Stimulated activated naive B cell treated with anti-CD40 and anti-IgM and Interleukin-4, amounts not matched to agents 10 μg/mL and 1 μg/mL and 100 μg/mL, for 72 hours (primary cell): ENCODE measurements at regions not wholly inside any gene's neighbourhood (a gene's known extent, or its start where the extent isn't known, plus 50 kb on each side); places are given as distances from the start of the nearest gene placed in this dataset.

Source experiments
- ATAC-seq, 2 donors: fragments of 150-1000 bp; cut with Tn5 transposase; replicated peaks; 2 replicates each; pipeline ENCODE4 v1.10.0; 2021; ENCODE audit warnings: moderate library complexity in 1 of 2
- DNase-seq: peaks from one replicate; pipeline ENCODE4 v3.0.0; 2021
- H3K27ac Mint-ChIP-seq: one replicate; pipeline ENCODE4 v1.8.0; 2022; ENCODE audit warnings: mild to moderate bottlenecking, mixed read lengths
- H3K27me3 Mint-ChIP-seq, 2 donors: one replicate each; pipeline ENCODE4 v1.8.0; 2022; ENCODE audit warnings: mixed read lengths in 2 of 2
- H3K36me3 Mint-ChIP-seq, 2 donors: one replicate each; pipeline ENCODE4 v1.8.0; 2022; ENCODE audit warnings: mixed read lengths in 2 of 2, mild to moderate bottlenecking in 1 of 2
- H3K4me1 Mint-ChIP-seq, 2 donors: one replicate each; pipeline ENCODE4 v1.8.0; 2022; ENCODE audit warnings: mixed read lengths in 2 of 2, mild to moderate bottlenecking in 1 of 2
- H3K4me3 Mint-ChIP-seq, 2 donors: one replicate each; pipeline ENCODE4 v1.8.0; 2022; ENCODE audit warnings: mild to moderate bottlenecking in 2 of 2, mixed read lengths in 2 of 2, moderate library complexity in 1 of 2
- H3K9me3 Mint-ChIP-seq, 2 donors: one replicate each; pipeline ENCODE4 v1.8.0; 2022; ENCODE audit warnings: mixed read lengths in 2 of 2, mild to moderate bottlenecking in 1 of 2

DNA sequence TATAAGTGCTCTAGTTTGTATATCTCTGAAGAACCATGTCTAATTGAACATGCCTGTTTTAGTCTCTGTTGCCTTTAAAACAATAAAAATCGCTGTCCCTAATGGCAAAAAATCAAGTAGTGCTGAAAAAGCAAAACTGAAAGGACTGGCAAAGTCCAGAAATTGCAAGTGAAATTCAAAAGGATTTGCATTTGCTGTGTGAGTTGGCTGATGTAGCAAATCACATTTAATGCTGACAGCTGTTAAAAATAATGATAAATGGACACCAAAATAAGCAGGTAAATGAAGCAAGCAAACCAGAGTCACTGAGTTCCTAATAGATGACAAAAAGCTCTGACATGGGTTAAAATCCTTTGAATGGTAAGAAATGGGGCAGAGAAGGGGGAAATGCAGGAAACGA lies 874.1 kb downstream of the GRM8 start:
- Mint-ChIP-seq H3K4me1 (no peaks in the 10 kb centered on the region), H3K36me3 (no peaks in the 10 kb centered on the region), H3K9me3 (no peaks in the 10 kb centered on the region), H3K27ac (no peak overlapping the region), H3K27me3 (no peaks in the 10 kb centered on the region), H3K4me3 (no peak overlapping the region)
- DNase-seq (no peak), ATAC-seq (no peak)

- H3K9me3 Mint-ChIP-seq, result peaks cover 6 to 14% of the 10 kb centered on the region in 2 donors
- H3K27me3 Mint-ChIP-seq, result no peaks in the 10 kb centered on the region
- no peak overlapping the region for H3K4me3 Mint-ChIP-seq
- no peaks in the 10 kb centered on the region for H3K36me3 Mint-ChIP-seq
- no peak overlapping the region for H3K27ac Mint-ChIP-seq
- DNase-seq, result no peak
- no peak for ATAC-seq
- H3K4me1 Mint-ChIP-seq, result no peaks in the 10 kb centered on the region
Measured at GRCh38 chr7:126370038-126370668, 882.6 kb downstream of the GRM8 start.

GRCh38 chr7:126362746-126363145 lies 890.0 kb downstream of the GRM8 start:
- Mint-ChIP-seq H3K27ac (no peak overlapping the region), H3K36me3 (no peaks in the 10 kb centered on the region), H3K4me1 (no peaks in the 10 kb centered on the region), H3K9me3 (no peaks in the 10 kb centered on the region), H3K27me3 (no peaks in the 10 kb centered on the region), H3K4me3 (no peak overlapping the region)
- no peak for ATAC-seq
- no peak for DNase-seq

GRCh38 chr7:126361183-126361582 lies 891.6 kb downstream of the GRM8 start:
- no peak overlapping the region for H3K27ac Mint-ChIP-seq
- DNase-seq (no peak), ATAC-seq (no peak)
- H3K36me3 Mint-ChIP-seq, result no peaks in the 10 kb centered on the region
- no peak overlapping the region for H3K4me3 Mint-ChIP-seq
- no peaks in the 10 kb centered on the region for H3K9me3 Mint-ChIP-seq
- H3K4me1 Mint-ChIP-seq, result no peaks in the 10 kb centered on the region
- H3K27me3 Mint-ChIP-seq, result no peaks in the 10 kb centered on the region

GRCh38 chr7:126339813-126340212 lies 912.9 kb downstream of the GRM8 start:
- ATAC-seq, result no peak
- no peaks in the 10 kb centered on the region for H3K36me3 Mint-ChIP-seq

GRCh38 chr7:126305671-126306070 lies 947.1 kb downstream of the GRM8 start:
- DNase-seq (no peak), ATAC-seq (no peak)
- peaks cover 5 to 7% of the 10 kb centered on the region in 2 donors for H3K9me3 Mint-ChIP-seq
- no peak overlapping the region for H3K4me3 Mint-ChIP-seq
- no peaks in the 10 kb centered on the region for H3K36me3 Mint-ChIP-seq
- H3K4me1 Mint-ChIP-seq, result no peaks in the 10 kb centered on the region
- no peaks in the 10 kb centered on the region for H3K27me3 Mint-ChIP-seq
- H3K27ac Mint-ChIP-seq, result no peak overlapping the region

More at GRCh38 chr7:126339813-126340212, 912.9 kb downstream of the GRM8 start:
- no peak for DNase-seq
- H3K27me3 Mint-ChIP-seq, result no peaks in the 10 kb centered on the region
- no peaks in the 10 kb centered on the region for H3K4me1 Mint-ChIP-seq
- H3K4me3 Mint-ChIP-seq, result no peak overlapping the region
- no peak overlapping the region for H3K27ac Mint-ChIP-seq
- H3K9me3 Mint-ChIP-seq, result peaks cover 0 to 4% of the 10 kb centered on the region in 2 donors

DNA sequence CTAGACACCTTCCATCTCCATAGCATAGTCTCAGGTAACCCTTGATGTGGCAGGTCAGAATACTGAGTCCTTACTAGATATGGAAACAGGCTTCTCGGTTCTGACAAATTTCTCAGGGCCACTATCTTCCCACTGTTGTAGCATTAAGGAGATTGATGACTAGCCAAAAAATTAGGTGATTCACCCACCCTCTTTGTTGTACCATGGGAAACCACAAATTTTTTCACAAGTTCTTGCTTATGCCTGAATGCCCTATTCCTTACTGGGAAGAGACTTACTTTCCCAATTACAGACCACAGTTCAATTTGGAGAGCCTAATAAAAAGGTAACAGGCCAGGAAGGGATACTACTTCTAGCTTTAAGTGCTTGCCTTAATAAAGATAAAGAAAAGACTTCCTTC lies 948.8 kb downstream of the GRM8 start:
- no peak for DNase-seq
- Mint-ChIP-seq H3K9me3 (peaks cover 5 to 7% of the 10 kb centered on the region in 2 donors), H3K27me3 (no peaks in the 10 kb centered on the region), H3K36me3 (no peaks in the 10 kb centered on the region), H3K27ac (no peak overlapping the region), H3K4me1 (no peaks in the 10 kb centered on the region), H3K4me3 (no peak overlapping the region)
- no peak for ATAC-seq

DNA sequence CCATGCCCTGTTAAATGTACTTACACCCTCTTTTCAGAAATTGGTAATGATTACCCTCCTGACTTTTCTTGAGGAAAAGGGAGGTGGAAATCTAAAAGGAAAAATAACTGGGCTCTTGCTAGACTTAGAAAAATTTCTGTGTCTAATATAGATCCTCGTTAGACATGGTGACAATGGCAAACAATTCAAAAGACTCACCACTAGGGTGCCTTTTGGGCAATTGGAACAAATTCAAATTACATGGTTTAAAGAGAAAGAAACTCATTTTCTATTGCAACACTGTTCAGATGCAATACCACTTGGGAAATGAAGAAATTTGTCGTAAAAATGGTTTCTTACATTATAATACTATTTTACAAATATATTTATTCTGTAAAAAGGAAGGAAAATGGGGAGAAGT lies 950.1 kb downstream of the GRM8 start:
- H3K27me3 Mint-ChIP-seq, result no peaks in the 10 kb centered on the region
- no peaks in the 10 kb centered on the region for H3K36me3 Mint-ChIP-seq
- H3K4me1 Mint-ChIP-seq, result no peaks in the 10 kb centered on the region
- peaks cover 8 to 9% of the 10 kb centered on the region in 2 donors for H3K9me3 Mint-ChIP-seq
- no peak overlapping the region for H3K27ac Mint-ChIP-seq
- ATAC-seq (no peak), DNase-seq (no peak)
- H3K4me3 Mint-ChIP-seq, result no peak overlapping the region

DNA sequence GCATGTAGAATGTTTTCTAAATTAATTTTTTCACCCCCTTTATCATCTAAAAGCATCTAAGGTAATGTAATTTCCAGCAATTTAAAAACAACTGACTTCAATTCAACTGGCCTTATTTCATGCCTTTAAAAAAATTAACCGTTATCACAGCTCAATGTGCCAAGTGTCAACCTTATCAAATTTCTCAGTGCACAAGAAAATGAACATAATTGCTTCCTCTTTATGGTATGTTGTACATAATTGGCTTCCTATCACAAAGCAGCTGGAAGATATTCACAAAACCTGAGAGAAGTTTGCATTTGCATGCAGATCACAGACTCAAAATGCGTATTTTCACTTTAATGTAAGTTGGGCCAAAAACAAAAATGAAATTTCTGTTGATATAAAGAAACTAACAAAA lies 966.4 kb downstream of the GRM8 start:
- Mint-ChIP-seq H3K4me3 (no peak overlapping the region), H3K27ac (no peak overlapping the region), H3K4me1 (no peaks in the 10 kb centered on the region), H3K27me3 (no peaks in the 10 kb centered on the region), H3K36me3 (no peaks in the 10 kb centered on the region), H3K9me3 (no peaks in the 10 kb centered on the region)
- DNase-seq (no peak), ATAC-seq (no peak)

DNA sequence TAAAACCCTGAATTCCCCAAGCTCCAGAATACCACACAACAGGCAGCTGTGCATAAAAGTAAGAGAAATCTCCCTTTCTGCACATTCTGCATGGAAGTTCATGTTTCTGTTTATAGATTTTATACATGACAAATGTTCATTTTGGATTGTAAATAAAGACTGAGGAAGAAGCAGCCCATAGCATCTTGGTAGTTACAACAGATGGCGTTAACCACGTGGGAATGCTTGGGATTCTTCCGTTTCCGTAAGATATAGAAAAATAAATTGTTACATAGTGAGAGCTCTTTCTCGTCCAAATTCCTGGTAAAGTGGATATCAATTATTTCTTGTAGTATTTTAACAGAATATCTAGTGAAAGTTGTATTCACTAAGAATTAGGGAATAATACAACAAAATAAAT lies 1016.5 kb downstream of the GRM8 start:
- Mint-ChIP-seq H3K27me3 (no peaks in the 10 kb centered on the region), H3K36me3 (no peaks in the 10 kb centered on the region), H3K4me3 (no peak overlapping the region), H3K9me3 (peaks cover 2 to 3% of the 10 kb centered on the region in 2 donors), H3K27ac (no peak overlapping the region), H3K4me1 (no peaks in the 10 kb centered on the region)
- ATAC-seq (no peak), DNase-seq (no peak)

DNA sequence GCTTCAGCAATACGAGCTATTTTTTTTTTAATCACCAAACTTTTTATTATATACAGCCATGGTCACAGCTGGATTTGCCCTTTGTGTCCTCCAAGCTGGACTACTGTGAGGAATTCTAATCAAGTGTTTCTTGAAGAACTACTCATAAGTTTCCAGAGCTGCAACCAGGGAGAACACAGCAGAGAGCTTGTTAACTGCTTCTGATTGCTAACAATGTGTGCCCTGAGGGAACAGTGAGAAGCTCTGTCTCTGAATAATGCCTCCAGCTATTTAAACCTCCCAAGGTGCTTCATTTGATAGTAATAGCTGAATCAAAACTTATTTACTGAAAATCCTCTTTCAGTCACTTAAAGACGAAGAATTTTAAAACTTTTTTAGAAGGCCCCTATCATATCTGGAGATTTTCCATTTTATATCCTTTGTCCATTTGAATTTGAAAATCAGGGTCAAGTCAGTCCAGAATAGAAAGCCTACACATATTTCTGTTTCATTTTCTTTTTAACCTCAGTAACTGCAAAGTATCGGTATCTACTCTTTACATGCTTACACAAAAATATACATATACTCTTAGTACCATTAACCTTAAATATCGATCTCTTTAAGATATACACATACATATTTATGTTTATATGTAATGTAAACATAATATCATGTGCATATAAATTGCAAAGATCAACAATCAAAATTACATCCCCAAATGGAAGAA lies 1024.2 kb downstream of the GRM8 start:
- H3K36me3 Mint-ChIP-seq, result no peaks in the 10 kb centered on the region
- H3K9me3 Mint-ChIP-seq, result peaks cover 0 to 2% of the 10 kb centered on the region in 2 donors
- H3K27me3 Mint-ChIP-seq, result no peaks in the 10 kb centered on the region
- no peak overlapping the region for H3K27ac Mint-ChIP-seq
- H3K4me1 Mint-ChIP-seq, result no peaks in the 10 kb centered on the region
- ATAC-seq (no peak), DNase-seq (no peak)
- H3K4me3 Mint-ChIP-seq, result no peak overlapping the region

GRCh38 chr7:126227643-126228042 lies 1025.1 kb downstream of the GRM8 start:
- H3K36me3 Mint-ChIP-seq, result no peaks in the 10 kb centered on the region
- no peak for ATAC-seq
- H3K9me3 Mint-ChIP-seq, result no peaks in the 10 kb centered on the region
- H3K27ac Mint-ChIP-seq, result no peak overlapping the region
- no peaks in the 10 kb centered on the region for H3K4me1 Mint-ChIP-seq
- DNase-seq, result no peak
- H3K27me3 Mint-ChIP-seq, result no peaks in the 10 kb centered on the region
- no peak overlapping the region for H3K4me3 Mint-ChIP-seq

DNA sequence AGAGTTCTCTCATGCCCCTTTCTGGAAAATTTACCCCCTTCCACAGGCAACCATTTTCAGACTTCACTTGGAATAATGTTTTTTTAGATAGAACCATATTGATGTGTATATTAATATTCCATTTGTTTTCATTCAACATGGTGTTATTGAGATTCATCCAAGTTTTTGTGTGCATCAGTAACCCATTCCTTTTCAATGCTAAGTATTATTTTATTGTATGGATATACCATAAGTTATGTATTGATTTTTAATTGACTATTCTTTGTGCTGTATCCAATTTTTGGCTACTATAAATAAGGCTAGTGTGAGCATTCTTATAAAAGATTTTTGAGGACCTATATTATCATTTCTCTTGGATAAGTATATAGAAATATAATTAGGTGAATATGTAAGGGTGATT lies 1025.7 kb downstream of the GRM8 start:
- ATAC-seq (no peak), DNase-seq (no peak)
- no peaks in the 10 kb centered on the region for H3K4me1 Mint-ChIP-seq
- no peaks in the 10 kb centered on the region for H3K9me3 Mint-ChIP-seq
- H3K27me3 Mint-ChIP-seq, result no peaks in the 10 kb centered on the region
- H3K36me3 Mint-ChIP-seq, result no peaks in the 10 kb centered on the region
- no peak overlapping the region for H3K27ac Mint-ChIP-seq
- no peak overlapping the region for H3K4me3 Mint-ChIP-seq

GRCh38 chr7:126223729-126224128 lies 1029.0 kb downstream of the GRM8 start:
- no peaks in the 10 kb centered on the region for H3K4me1 Mint-ChIP-seq

DNA sequence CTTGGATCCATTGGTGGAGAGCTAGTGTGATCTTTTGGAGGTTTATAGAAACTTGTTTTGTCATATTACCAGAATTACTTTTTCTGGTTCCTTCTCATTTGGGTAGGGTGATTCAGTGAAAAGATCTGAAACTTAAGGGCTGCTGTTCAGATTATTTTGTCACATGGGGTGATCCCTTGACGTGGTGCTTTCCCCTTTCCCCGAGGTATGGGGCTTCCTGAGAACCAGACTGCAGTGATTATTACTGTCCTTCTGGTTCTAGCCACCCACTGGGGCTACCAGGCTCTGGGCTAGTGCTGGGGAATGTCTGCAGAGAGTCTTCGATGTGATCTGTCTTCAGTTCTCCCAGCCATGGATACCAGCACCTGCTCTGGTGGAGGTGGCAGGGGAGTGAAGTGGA lies 1030.0 kb downstream of the GRM8 start:
- Mint-ChIP-seq H3K4me3 (no peak overlapping the region), H3K36me3 (no peaks in the 10 kb centered on the region), H3K27me3 (no peaks in the 10 kb centered on the region), H3K27ac (no peak overlapping the region), H3K9me3 (peaks cover 0 to 7% of the 10 kb centered on the region in 2 donors), H3K4me1 (no peaks in the 10 kb centered on the region)
- DNase-seq, result no peak
- ATAC-seq, result no peak

More at GRCh38 chr7:126223729-126224128, 1029.0 kb downstream of the GRM8 start:
- ATAC-seq (no peak), DNase-seq (no peak)
- no peak overlapping the region for H3K4me3 Mint-ChIP-seq
- H3K9me3 Mint-ChIP-seq, result peaks cover 0 to 7% of the 10 kb centered on the region in 2 donors
- no peak overlapping the region for H3K27ac Mint-ChIP-seq
- H3K27me3 Mint-ChIP-seq, result no peaks in the 10 kb centered on the region
- no peaks in the 10 kb centered on the region for H3K36me3 Mint-ChIP-seq
